SK-N-SH (cell line): ENCODE measurements at regions not wholly inside any gene's neighbourhood (a gene's known extent, or its start where the extent isn't known, plus 50 kb on each side); places are given as distances from the start of the nearest gene placed in this dataset.

ENCODE experiments used
- CTCF ChIA-PET: fragments of 300-600, 350-600 bp; formaldehyde crosslinking; extraction: SDS; loops from one replicate; lab custom pipeline; 2021; lab: Yijun Ruan, JAX
- POLR2A ChIA-PET: fragments of 350-600 bp; sonication (Branson Sonifier 250); formaldehyde crosslinking; extraction: SDS; loops from one replicate; lab custom pipeline; 2020; ENCODE audit warnings: antibody characterized with exemption, inconsistent platforms; lab: Yijun Ruan, JAX
- DNase-seq: peaks from one replicate; pipeline ENCODE4 v3.0.0; 2012
- H2AFZ ChIP-seq: fragments of 200-600 bp; sonication (generic); 2 replicates; pipeline ENCODE4 v1.8.1; 2016; ENCODE audit warnings: antibody characterized with exemption, mild to moderate bottlenecking, low read depth
- H3F3A ChIP-seq: fragments of 200-600 bp; sonication (generic); replicated peaks from 2 replicates; pipeline ENCODE3; 2016; ENCODE audit warnings: antibody characterized with exemption, mild to moderate bottlenecking; ENCODE audit not compliant: insufficient read depth
- H3K27ac ChIP-seq, 2 experiments: fragments of 200-500 bp in 1 of 2; fragments of 200-600 bp in 1 of 2; sonication (Bioruptor generic) in 1 of 2; sonication (generic), shearing (Covaris generic) in 1 of 2; 2 replicates each; pipeline versions ENCODE4 v1.5.1 to v1.6.1; 2014 to 2016; ENCODE audit warnings: low read depth in 2 of 2, inconsistent platforms in 1 of 2, low read length in 1 of 2, mild to moderate bottlenecking in 1 of 2, mixed read lengths in 1 of 2
- H3K27me3 ChIP-seq: fragments of 200-600 bp; sonication (generic), shearing (Covaris generic); 2 replicates; pipeline ENCODE4 v1.6.1; 2016; ENCODE audit warnings: mixed run types; ENCODE audit not compliant: insufficient read depth
- H3K36me3 ChIP-seq, 2 experiments: fragments of 200-500 bp in 1 of 2; fragments of 200-600 bp in 1 of 2; sonication (Bioruptor generic) in 1 of 2; sonication (generic) in 1 of 2; replicated peaks in 1 of 2; 2 replicates each; pipeline versions ENCODE3 to v1.5.1; 2014 to 2016; ENCODE audit warnings: low read length in 1 of 2, mild to moderate bottlenecking in 1 of 2; ENCODE audit not compliant: insufficient read depth in 2 of 2, control insufficient read depth in 1 of 2
- H3K4me1 ChIP-seq, 2 experiments: fragments of 200-500 bp in 1 of 2; fragments of 200-600 bp in 1 of 2; sonication (Bioruptor generic) in 1 of 2; sonication (generic), shearing (Covaris generic) in 1 of 2; 2 replicates each; pipeline versions ENCODE4 v1.5.1 to v1.6.1; 2014 to 2016; ENCODE audit warnings: low read depth in 1 of 2, low read length in 1 of 2, mixed run types in 1 of 2; ENCODE audit not compliant: insufficient read depth in 2 of 2, control insufficient read depth in 1 of 2
- H3K4me2 ChIP-seq: fragments of 200-600 bp; sonication (generic), shearing (Covaris generic); 2 replicates; pipeline ENCODE4 v1.6.1; 2017; ENCODE audit warnings: mixed run types
- H3K4me3 ChIP-seq, 2 experiments: fragments of 200-500 bp in 1 of 2; fragments of 200-600 bp in 1 of 2; sonication (Bioruptor generic) in 1 of 2; sonication (generic), shearing (Covaris generic) in 1 of 2; 2 replicates each; pipeline versions ENCODE4 v1.5.1 to v1.8.1; 2014 to 2016; ENCODE audit warnings: low read depth in 2 of 2, inconsistent platforms in 1 of 2, low read length in 1 of 2, mild to moderate bottlenecking in 1 of 2, mixed read lengths in 1 of 2, moderate library complexity in 1 of 2
- H3K79me2 ChIP-seq: fragments of 200-600 bp; sonication (generic); 2 replicates; pipeline ENCODE4 v1.8.1; 2017; ENCODE audit warnings: mild to moderate bottlenecking; ENCODE audit not compliant: insufficient read depth
- H3K9ac ChIP-seq: fragments of 200-600 bp; sonication (generic); 2 replicates; pipeline ENCODE4 v1.6.1; 2017; ENCODE audit warnings: mixed run types
- H3K9me2 ChIP-seq: fragments of 200-600 bp; sonication (generic); 2 replicates; pipeline ENCODE4 v1.6.1; 2017; ENCODE audit warnings: mixed run types
- H3K9me3 ChIP-seq: fragments of 200-600 bp; sonication (generic); 2 replicates; pipeline ENCODE4 v1.6.1; 2017; ENCODE audit warnings: mixed run types, mild to moderate bottlenecking, moderate library complexity
- H4K20me1 ChIP-seq: fragments of 200-600 bp; sonication (generic); 2 replicates; pipeline ENCODE4 v1.6.1; 2017; ENCODE audit warnings: mild to moderate bottlenecking, mixed run types; ENCODE audit not compliant: insufficient read depth
- CTCF ChIP-seq: fragments of 200-600 bp; sonication (generic); IDR thresholded peaks from 2 replicates; pipeline ENCODE4 v1.6.1; 2017; ENCODE audit warnings: antibody characterized with exemption, mild to moderate bottlenecking, moderate library complexity
- EP300 ChIP-seq, 2 experiments: IDR thresholded peaks; 2 replicates each; pipeline versions ENCODE4 v1.4.0 to v1.6.1; 2012; ENCODE audit warnings: borderline replicate concordance in 1 of 2, low read depth in 1 of 2, low read length in 1 of 2
- EZH2phosphoT487 ChIP-seq: fragments of 200-600 bp; sonication (generic); IDR thresholded peaks from 2 replicates; pipeline ENCODE4 v1.6.1; 2017; ENCODE audit warnings: low read depth, mixed run types, mild to moderate bottlenecking, antibody characterized with exemption, moderate library complexity, borderline replicate concordance
- FOSL2 ChIP-seq: IDR thresholded peaks from 2 replicates; pipeline ENCODE4 v1.4.0; 2012; ENCODE audit warnings: low read depth, mild to moderate bottlenecking, moderate library complexity, borderline replicate concordance
- FOXM1 ChIP-seq: IDR thresholded peaks from 2 replicates; pipeline ENCODE4 v1.4.0; 2012; ENCODE audit warnings: low read depth, mild to moderate bottlenecking
- GABPA ChIP-seq: IDR thresholded peaks from 2 replicates; pipeline ENCODE4 v1.4.0; 2012; ENCODE audit warnings: low read depth, mild to moderate bottlenecking
- GATA2 ChIP-seq: sonication (generic); formaldehyde crosslinking; IDR thresholded peaks from 2 replicates; pipeline ENCODE4 v1.5.0; 2020; ENCODE audit warnings: mild to moderate bottlenecking, missing genetic modification reagents
- MAX ChIP-seq: IDR thresholded peaks from 2 replicates; pipeline ENCODE4 v1.4.0; 2012; ENCODE audit warnings: low read depth
- MXI1 ChIP-seq: IDR thresholded peaks from 2 replicates; pipeline ENCODE4 v1.6.1; 2012; ENCODE audit warnings: mild to moderate bottlenecking, low read depth, low read length, improper control_type of control experiment
- NFIC ChIP-seq: IDR thresholded peaks from 2 replicates; pipeline ENCODE4 v1.4.0; 2012; ENCODE audit warnings: borderline replicate concordance
- RAD21 ChIP-seq: IDR thresholded peaks from 2 replicates; pipeline ENCODE4 v1.6.1; 2012; ENCODE audit warnings: mild to moderate bottlenecking, low read length
- RXRA ChIP-seq: IDR thresholded peaks from 2 replicates; pipeline ENCODE4 v1.4.0; 2012; ENCODE audit warnings: low read depth, mild to moderate bottlenecking, borderline replicate concordance
- SIN3A ChIP-seq: IDR thresholded peaks from 2 replicates; pipeline ENCODE4 v1.6.1; 2012; ENCODE audit warnings: low read depth, mild to moderate bottlenecking, low read length, moderate library complexity, borderline replicate concordance
- SMC3 ChIP-seq: IDR thresholded peaks from 2 replicates; pipeline ENCODE4 v1.6.1; 2012; ENCODE audit warnings: low read depth, low read length, improper control_type of control experiment
- TAF1 ChIP-seq: IDR thresholded peaks from 2 replicates; pipeline ENCODE4 v1.6.1; 2012; ENCODE audit warnings: low read depth, mild to moderate bottlenecking, low read length, moderate library complexity, borderline replicate concordance
- TEAD4 ChIP-seq: IDR thresholded peaks from 2 replicates; pipeline ENCODE4 v1.4.0; 2012; ENCODE audit warnings: mild to moderate bottlenecking, borderline replicate concordance; ENCODE audit not compliant: insufficient read depth
- USF1 ChIP-seq: IDR thresholded peaks from 2 replicates; pipeline ENCODE4 v1.4.0; 2012; ENCODE audit warnings: low read depth, borderline replicate concordance
- ZBTB33 ChIP-seq: IDR thresholded peaks from 2 replicates; pipeline ENCODE4 v1.4.0; 2012; ENCODE audit warnings: low read depth, borderline replicate concordance
- WGBS: methylation state at CpG from one replicate; pipeline ENCODE4 v1.1.6; 2017; ENCODE audit warnings: low lambda C conversion rate; 5-methylcytosine and 5-hydroxymethylcytosine counted together
- TF ChIP-seq, protein P1 (sequence below): fragments of 150-350 bp; IDR thresholded peaks from 2 replicates; pipeline ENCODE4 v1.6.1; 2017; ENCODE audit warnings: antibody characterized with exemption, low read length, low read depth, borderline replicate concordance
- TF ChIP-seq, protein P2 (sequence below): fragments of 150-350 bp; IDR thresholded peaks from 2 replicates; pipeline ENCODE4 v1.6.1; 2016; ENCODE audit warnings: mild to moderate bottlenecking, low read depth, low read length

GRCh38 chr13:73212482-73212881, 153.7 kb downstream of the KLF5 start:
- no peak for TF ChIP-seq EP300 (IDR thresholded peaks at IDR 0.05; ENCODE audit: borderline replicate concordance in 1 of 2, low read depth in 1 of 2, low read length in 1 of 2)
- no peak for TF ChIP-seq GATA2 (CRISPR knock-in tag)
- TF ChIP-seq GABPA: no peak
- TF ChIP-seq, all 33 proteins: peak for 0
- H3F3A ChIP-seq: no peaks in the 10 kb centered on the region
- no peaks in the 10 kb centered on the region for H3K9me2 ChIP-seq
- H3K79me2 ChIP-seq: no peaks in the 10 kb centered on the region
- no peak overlapping the region for H3K27ac ChIP-seq
- H3K4me1 ChIP-seq: no peaks in the 10 kb centered on the region
- H3K9ac ChIP-seq: no peak overlapping the region
- CTCF ChIA-PET: no interaction called here
- H4K20me1 ChIP-seq: no peaks in the 10 kb centered on the region
- 75% methylated on average over 3 of the region's 3 CpGs for WGBS
- H3K27me3 ChIP-seq: no peaks in the 10 kb centered on the region
- no peaks in the 10 kb centered on the region for H3K9me3 ChIP-seq
- H2AFZ ChIP-seq: no peak overlapping the region
- no peak overlapping the region for H3K4me2 ChIP-seq
- H3K4me3 ChIP-seq: no peak overlapping the region
- DNase-seq: no peak
- no peaks in the 10 kb centered on the region for H3K36me3 ChIP-seq
- POLR2A ChIA-PET: no interaction called here

GRCh38 chr13:73210218-73210883, 151.5 kb downstream of the KLF5 start:
- DNase-seq: no peak
- WGBS: 44% methylated on average over 6 of the region's 6 CpGs

More at GRCh38 chr13:73210218-73210883, 151.5 kb downstream of the KLF5 start:
- H3K4me2 ChIP-seq: no peak overlapping the region
- no peaks in the 10 kb centered on the region for H3K36me3 ChIP-seq
- no peaks in the 10 kb centered on the region for H3K4me1 ChIP-seq
- ChIA-PET CTCF (no interaction called here), POLR2A (no interaction called here)
- H2AFZ ChIP-seq: no peak overlapping the region
- H3K9me3 ChIP-seq: no peaks in the 10 kb centered on the region
- no peak overlapping the region for H3K9ac ChIP-seq
- H3K79me2 ChIP-seq: no peaks in the 10 kb centered on the region
- H4K20me1 ChIP-seq: no peaks in the 10 kb centered on the region
- H3F3A ChIP-seq: no peaks in the 10 kb centered on the region
- TF ChIP-seq FOXM1 (no peak), MXI1 (no peak), MAX (no peak), USF1 (no peak), EZH2phosphoT487 (no peak), SIN3A (no peak), TAF1 (no peak), TEAD4 (no peak), RXRA (no peak), ZBTB33 (no peak), SMC3 (no peak), FOSL2 (no peak), RAD21 (no peak), CTCF (no peak), GABPA (no peak), NFIC (no peak)
- TF ChIP-seq, protein P1, sequence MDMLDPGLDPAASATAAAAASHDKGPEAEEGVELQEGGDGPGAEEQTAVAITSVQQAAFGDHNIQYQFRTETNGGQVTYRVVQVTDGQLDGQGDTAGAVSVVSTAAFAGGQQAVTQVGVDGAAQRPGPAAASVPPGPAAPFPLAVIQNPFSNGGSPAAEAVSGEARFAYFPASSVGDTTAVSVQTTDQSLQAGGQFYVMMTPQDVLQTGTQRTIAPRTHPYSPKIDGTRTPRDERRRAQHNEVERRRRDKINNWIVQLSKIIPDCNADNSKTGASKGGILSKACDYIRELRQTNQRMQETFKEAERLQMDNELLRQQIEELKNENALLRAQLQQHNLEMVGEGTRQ: no peak
- TF ChIP-seq, protein P2, sequence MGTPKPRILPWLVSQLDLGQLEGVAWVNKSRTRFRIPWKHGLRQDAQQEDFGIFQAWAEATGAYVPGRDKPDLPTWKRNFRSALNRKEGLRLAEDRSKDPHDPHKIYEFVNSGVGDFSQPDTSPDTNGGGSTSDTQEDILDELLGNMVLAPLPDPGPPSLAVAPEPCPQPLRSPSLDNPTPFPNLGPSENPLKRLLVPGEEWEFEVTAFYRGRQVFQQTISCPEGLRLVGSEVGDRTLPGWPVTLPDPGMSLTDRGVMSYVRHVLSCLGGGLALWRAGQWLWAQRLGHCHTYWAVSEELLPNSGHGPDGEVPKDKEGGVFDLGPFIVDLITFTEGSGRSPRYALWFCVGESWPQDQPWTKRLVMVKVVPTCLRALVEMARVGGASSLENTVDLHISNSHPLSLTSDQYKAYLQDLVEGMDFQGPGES: no peak
- no peaks in the 10 kb centered on the region for H3K9me2 ChIP-seq
- H3K27ac ChIP-seq: no peak overlapping the region
- no peaks in the 10 kb centered on the region for H3K27me3 ChIP-seq
- no peak overlapping the region for H3K4me3 ChIP-seq
